Neuron (in vitro differentiated cells): ENCODE measurements at regions not wholly inside any gene's neighbourhood (a gene's known extent, or its start where the extent isn't known, plus 50 kb on each side); places are given as distances from the start of the nearest gene placed in this dataset.

Experiments used
- H2AFZ ChIP-seq: one replicate; pipeline ENCODE4 v1.6.1; 2013; ENCODE audit warnings: low read depth, mild to moderate bottlenecking, inconsistent platforms, low read length, moderate library complexity
- H3K27me3 ChIP-seq: one replicate; pipeline ENCODE4 v1.6.1; 2013; ENCODE audit warnings: low read length; ENCODE audit not compliant: insufficient read depth
- H3K36me3 ChIP-seq: one replicate; pipeline ENCODE4 v1.6.1; 2013; ENCODE audit warnings: low read length; ENCODE audit not compliant: insufficient read depth
- H3K4me1 ChIP-seq: one replicate; pipeline ENCODE4 v1.6.1; 2013; ENCODE audit warnings: low read length; ENCODE audit not compliant: insufficient read depth
- H3K4me3 ChIP-seq: 2 replicates; pipeline ENCODE4 v1.5.1; 2013; ENCODE audit warnings: mild to moderate bottlenecking, low read length, moderate library complexity
- H3K9me3 ChIP-seq: one replicate; pipeline ENCODE4 v1.6.1; 2013; ENCODE audit warnings: low read length

GRCh38 chr11:122219791-122220190 is 103.8 kb upstream of the BLID start:
- H3K9me3 ChIP-seq, result no peaks in the 10 kb centered on the region
- no peaks in the 10 kb centered on the region for H3K36me3 ChIP-seq
- H3K4me3 ChIP-seq, result no peak overlapping the region
- H3K4me1 ChIP-seq, result no peaks in the 10 kb centered on the region
- H3K27me3 ChIP-seq, result no peaks in the 10 kb centered on the region
- no peak overlapping the region for H2AFZ ChIP-seq

DNA sequence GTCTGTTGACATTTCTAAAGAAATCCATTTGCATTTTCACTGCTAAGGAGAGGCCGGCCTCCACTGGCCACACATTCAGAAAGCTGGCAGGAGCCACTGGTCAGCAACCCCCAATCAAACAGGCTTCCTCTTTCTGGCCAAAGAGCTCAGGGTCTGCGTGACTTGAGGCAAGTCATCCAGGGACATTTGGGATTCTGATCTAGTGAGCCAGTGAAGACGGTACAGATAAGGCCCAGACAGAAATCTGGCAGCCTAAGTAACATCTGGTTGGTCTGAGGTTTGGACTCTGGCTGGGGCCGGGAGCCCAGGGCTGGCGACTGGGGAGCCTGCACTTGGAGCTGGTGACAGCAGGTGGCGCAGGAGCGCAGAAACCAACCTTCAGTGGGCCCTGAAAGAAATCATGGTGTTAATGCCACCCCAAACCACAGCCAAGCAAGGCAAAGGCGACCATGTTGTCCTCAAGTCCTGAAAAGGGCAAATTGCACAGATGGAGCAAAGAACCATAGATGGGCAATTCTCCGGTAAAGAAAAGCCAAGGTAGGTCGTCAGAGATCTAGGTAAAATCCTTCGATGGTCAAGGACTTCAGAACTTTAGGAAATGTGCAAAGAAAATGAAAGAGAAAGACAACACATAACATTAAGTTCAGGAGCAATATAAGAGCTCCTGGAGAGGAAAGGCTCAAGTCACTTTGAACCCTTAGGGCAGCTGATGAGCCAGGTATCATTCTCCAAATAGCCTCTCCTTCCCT is 99.4 kb upstream of the BLID start:
- no peaks in the 10 kb centered on the region for H3K36me3 ChIP-seq
- H3K9me3 ChIP-seq, result no peaks in the 10 kb centered on the region
- H3K4me1 ChIP-seq, result peaks cover 4% of the 10 kb centered on the region
- H2AFZ ChIP-seq, result no peak overlapping the region
- H3K27me3 ChIP-seq, result no peaks in the 10 kb centered on the region
- H3K4me3 ChIP-seq, result no peak overlapping the region

DNA sequence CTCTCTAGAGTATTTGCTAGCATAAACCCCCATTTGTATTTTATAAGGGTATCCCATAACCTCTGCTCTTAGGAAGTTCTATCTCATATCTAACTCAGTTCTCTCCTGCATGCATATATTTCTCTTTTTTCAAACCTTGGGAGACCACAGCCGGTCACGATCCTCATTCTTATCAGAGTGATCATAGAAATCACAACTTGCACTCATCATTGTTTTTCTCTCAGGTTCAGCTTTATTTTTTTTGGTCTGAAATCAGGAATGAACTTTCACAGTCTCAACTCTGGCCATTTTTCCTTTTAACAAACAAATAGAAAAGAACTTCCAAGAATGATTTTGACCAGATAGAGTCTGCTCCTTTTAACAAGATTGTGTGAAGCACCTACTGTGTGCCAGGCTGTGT is 98.6 kb upstream of the BLID start:
- H3K27me3 ChIP-seq, result no peaks in the 10 kb centered on the region
- H3K4me3 ChIP-seq, result no peak overlapping the region
- H3K4me1 ChIP-seq, result peaks cover 12% of the 10 kb centered on the region
- no peaks in the 10 kb centered on the region for H3K9me3 ChIP-seq
- no peak overlapping the region for H2AFZ ChIP-seq
- no peaks in the 10 kb centered on the region for H3K36me3 ChIP-seq

GRCh38 chr11:122214080-122214479 is 98.1 kb upstream of the BLID start:
- H3K36me3 ChIP-seq, result no peaks in the 10 kb centered on the region
- H2AFZ ChIP-seq, result no peak overlapping the region
- H3K4me1 ChIP-seq, result peaks cover 12% of the 10 kb centered on the region
- H3K9me3 ChIP-seq, result no peaks in the 10 kb centered on the region
- H3K4me3 ChIP-seq, result no peak overlapping the region
- no peaks in the 10 kb centered on the region for H3K27me3 ChIP-seq

GRCh38 chr11:122213171-122213570 is 97.2 kb upstream of the BLID start:
- Histone ChIP-seq H3K4me1 (peaks cover 12% of the 10 kb centered on the region), H2AFZ (no peak overlapping the region), H3K9me3 (no peaks in the 10 kb centered on the region), H3K4me3 (no peak overlapping the region), H3K27me3 (no peaks in the 10 kb centered on the region), H3K36me3 (no peaks in the 10 kb centered on the region)

DNA sequence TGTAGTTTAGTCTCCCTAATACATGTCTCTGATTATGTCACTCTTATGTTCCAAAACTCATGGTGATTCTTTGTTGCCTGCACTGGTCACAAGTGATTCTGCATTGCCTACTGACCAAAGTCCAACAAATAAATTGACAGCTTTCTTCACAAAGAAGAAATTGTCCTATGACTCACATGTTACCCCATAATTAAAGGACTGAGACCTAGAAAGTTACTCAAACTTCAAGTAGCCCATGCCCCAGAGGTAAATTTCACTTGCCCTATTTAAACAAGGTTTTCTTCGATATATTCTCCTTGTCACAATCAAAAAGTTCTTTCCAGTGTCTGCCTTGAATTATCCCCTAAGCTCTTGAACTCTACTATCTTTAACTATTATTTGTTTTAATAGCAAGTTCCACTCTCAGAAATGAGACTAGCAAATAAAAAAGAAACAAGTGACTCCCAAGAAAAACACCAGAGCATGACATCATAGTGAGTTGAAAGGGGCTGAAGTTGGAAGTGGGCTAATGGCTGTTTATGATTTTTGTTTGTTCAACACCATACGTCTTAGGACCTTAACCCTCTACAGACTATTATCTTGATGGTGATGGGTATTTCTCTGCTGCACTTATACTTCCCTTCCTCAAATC is 94.5 kb upstream of the BLID start:
- no peaks in the 10 kb centered on the region for H3K9me3 ChIP-seq
- H3K4me1 ChIP-seq, result peaks cover 20% of the 10 kb centered on the region
- H3K36me3 ChIP-seq, result no peaks in the 10 kb centered on the region
- H2AFZ ChIP-seq, result no peak overlapping the region
- H3K27me3 ChIP-seq, result no peaks in the 10 kb centered on the region
- H3K4me3 ChIP-seq, result no peak overlapping the region

DNA sequence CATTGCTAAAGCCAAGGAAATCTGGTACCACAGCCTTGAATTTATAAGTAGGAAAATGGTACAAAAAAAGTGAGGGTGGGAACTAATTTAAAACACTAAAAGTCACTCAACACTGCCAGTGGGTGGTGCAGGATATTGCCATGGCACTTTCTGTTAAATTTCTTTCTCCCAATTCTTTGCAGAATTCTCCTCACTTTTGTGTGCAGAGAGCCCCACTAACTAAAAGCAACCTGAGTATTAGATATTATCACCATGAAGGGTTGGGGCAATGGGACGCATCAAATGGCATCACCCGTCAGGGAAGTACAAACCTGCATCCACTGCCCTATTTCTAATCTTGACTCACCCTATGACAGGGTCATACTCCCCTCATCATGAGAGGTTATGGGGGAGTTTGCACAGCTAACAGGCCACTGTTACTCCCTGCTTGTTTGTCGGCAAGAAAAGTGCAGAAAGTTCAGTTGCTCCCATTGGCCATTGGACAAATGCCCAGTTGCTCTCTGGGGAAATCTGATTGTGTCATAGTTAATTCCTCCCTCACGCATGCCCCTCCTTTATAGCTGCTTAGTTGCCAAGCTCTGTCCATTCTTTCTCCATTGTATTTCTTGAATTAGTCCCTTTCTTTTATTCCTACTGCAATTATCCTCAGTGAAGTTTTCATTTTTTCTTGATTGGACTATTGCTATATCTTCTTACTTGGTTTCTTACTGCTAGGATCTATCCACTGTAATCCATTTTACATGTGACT is 93.8 kb upstream of the BLID start:
- peaks cover 20% of the 10 kb centered on the region for H3K4me1 ChIP-seq
- no peaks in the 10 kb centered on the region for H3K27me3 ChIP-seq
- no peak overlapping the region for H2AFZ ChIP-seq
- H3K4me3 ChIP-seq, result no peak overlapping the region
- no peaks in the 10 kb centered on the region for H3K9me3 ChIP-seq
- H3K36me3 ChIP-seq, result no peaks in the 10 kb centered on the region

DNA sequence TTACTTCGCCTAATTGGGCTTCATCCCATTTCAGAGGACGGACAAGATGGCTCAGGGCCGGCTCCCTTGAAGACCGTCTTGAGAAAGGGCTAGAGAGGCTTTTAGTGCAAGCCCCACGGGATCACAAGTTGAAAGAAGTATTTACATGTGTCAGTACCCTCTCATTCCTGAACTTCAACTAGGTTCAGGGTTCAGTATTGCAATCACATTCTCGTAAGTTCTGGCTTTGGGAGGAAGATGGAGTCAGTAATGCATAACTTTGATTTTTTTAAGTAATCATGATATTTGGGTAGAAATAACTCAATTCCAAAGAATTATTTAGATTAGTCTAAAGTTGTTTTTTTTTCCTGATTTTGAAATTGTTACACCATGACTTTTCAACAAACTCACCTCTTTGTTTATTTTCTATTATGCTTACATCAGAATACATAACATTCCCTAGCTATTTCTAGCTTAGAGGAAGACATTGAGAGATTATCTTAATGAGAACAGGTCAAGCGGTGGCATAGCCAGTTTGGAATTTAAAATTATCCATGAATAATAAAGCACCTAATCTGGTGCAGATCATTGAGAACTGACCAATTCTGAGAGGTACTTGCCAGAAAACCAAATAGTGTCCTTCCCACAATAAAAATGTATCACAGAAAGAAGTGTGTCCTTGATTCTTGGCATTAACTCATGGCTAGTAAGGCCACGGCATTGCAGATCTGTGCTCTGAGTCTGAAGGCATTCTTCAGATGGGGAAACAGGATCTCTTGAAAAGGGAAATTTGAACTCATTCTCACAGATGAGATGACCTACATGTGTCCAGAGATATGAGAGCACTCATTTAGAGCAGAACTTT is 92.1 kb upstream of the BLID start:
- no peaks in the 10 kb centered on the region for H3K36me3 ChIP-seq
- H3K4me1 ChIP-seq, result peaks cover 20% of the 10 kb centered on the region
- H3K9me3 ChIP-seq, result no peaks in the 10 kb centered on the region
- no peak overlapping the region for H3K4me3 ChIP-seq
- H2AFZ ChIP-seq, result no peak overlapping the region
- H3K27me3 ChIP-seq, result no peaks in the 10 kb centered on the region

DNA sequence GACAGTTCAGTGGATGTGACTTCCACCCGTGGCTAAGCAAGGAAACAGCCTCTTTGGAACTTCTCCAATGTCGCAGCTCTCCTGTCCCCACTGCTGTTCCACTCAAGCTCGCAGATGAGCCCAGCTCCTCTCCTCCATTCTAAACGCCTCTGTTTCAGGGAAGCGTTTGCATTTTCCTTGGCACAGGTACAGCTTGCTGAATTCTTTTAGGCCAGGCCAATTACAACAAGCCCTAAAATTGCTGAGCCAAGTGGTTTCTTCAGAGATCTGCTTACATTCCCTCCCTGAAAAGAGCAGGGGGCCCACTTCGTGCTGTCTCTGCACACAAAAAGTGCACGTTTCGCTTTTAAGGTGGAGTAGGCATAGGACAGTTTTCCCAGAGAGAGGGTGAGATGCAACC is 91.5 kb upstream of the BLID start:
- Histone ChIP-seq H3K27me3 (no peaks in the 10 kb centered on the region), H3K36me3 (no peaks in the 10 kb centered on the region), H3K4me1 (peaks cover 17% of the 10 kb centered on the region), H3K9me3 (no peaks in the 10 kb centered on the region), H3K4me3 (no peak overlapping the region), H2AFZ (no peak overlapping the region)

DNA sequence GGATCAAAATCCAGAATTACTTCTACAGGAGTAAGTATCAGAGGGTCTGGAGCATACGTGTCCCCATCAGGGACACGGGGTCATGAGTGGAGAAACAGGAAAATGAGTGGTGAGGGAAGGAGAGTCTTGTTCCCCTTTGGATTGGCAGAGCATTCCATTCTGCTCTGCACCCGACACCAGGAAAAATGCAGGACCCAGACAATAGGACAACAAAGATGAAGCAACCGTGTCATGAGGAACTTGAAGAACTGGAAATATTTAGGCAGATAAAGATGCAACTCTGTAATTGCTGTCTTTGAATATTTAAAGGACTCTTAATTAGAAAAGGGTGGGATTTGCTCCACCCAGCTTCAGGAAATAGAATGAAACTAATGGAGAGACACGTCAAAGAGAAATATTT is 89.0 kb upstream of the BLID start:
- H3K27me3 ChIP-seq, result no peaks in the 10 kb centered on the region
- peaks cover 13% of the 10 kb centered on the region for H3K4me1 ChIP-seq
- H2AFZ ChIP-seq, result no peak overlapping the region
- H3K4me3 ChIP-seq, result no peak overlapping the region
- H3K36me3 ChIP-seq, result no peaks in the 10 kb centered on the region
- H3K9me3 ChIP-seq, result no peaks in the 10 kb centered on the region

DNA sequence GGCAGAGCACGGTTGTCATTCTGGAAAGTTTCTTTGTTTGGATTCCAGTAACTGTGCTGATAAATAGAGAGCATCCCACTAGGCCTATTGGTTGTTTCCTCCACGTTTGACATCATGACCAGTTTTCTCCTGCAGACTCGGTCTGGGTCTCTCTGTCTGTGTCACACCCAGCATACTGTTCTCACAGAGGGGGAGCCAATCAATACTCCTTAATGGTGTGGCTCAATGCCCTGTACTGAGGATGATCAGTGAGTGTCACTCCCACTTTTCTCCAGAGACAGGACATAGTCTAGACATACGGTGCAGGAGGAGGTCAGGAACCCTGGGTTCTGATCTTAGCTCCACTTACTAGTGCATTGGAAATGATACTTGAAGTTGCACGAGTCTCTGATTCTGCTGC is 88.2 kb upstream of the BLID start:
- no peaks in the 10 kb centered on the region for H3K27me3 ChIP-seq
- H3K4me3 ChIP-seq, result no peak overlapping the region
- no peak overlapping the region for H2AFZ ChIP-seq
- H3K9me3 ChIP-seq, result no peaks in the 10 kb centered on the region
- H3K4me1 ChIP-seq, result peaks cover 8% of the 10 kb centered on the region
- no peaks in the 10 kb centered on the region for H3K36me3 ChIP-seq

DNA sequence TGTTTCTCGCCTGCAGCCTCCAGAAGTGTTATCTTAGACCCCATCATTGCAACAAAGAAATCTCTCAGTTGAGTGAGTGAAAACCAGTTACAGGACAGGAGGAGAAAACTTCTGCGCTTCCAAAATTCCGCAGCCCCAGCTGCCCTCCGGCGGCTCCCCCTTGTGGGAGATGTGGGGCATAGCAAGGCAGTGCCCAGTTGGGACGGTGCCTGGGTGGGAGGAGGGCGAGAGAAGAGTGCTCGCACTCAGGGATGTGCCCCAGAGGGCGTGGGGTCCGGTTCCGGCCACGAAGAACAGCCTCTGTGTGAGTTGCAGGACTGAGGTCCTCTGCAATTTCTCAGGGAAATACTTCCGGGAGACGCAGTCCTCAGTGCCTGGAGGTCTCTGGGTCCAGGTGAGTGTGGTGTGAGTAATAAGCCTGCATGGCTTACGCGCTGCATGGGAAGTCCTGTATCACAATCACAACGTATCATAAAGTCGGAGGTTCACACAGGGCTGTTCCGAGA is 87.0 kb upstream of the BLID start:
- H3K4me3 ChIP-seq, result no peak overlapping the region
- H3K27me3 ChIP-seq, result no peaks in the 10 kb centered on the region
- peaks cover 8% of the 10 kb centered on the region for H3K4me1 ChIP-seq
- no peaks in the 10 kb centered on the region for H3K9me3 ChIP-seq
- no peaks in the 10 kb centered on the region for H3K36me3 ChIP-seq
- no peak overlapping the region for H2AFZ ChIP-seq
